ENCODE measurements at regions not wholly inside any gene's neighbourhood (a gene's known extent, or its start where the extent isn't known, plus 50 kb on each side); places are given as distances from the start of the nearest gene placed in this dataset.

DNA sequence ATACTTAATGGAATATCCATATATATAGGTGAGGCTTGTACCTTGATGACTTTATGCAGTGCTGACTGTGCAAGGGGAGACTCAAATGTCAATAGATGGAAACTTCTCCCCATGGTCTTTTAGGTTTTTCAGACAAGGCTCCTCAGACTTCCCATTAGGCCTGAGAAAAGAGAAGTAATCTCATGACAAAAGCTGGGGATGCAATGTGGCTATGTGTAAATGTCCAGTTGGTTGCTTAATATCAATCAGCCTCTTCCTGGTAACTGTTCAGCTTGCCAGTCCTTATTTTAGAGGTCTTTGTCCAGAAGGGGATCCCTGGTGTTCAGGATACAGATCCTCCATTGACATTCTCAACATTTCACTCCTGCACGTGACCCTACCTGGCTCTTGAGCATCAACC is 621.1 kb upstream of the CDH18 start:
- no peak for TF ChIP-seq POLR2A (IDR thresholded peaks at IDR 0.05; ENCODE audit: low read depth, low read length)
- TF ChIP-seq POLR2AphosphoS5 (IDR thresholded peaks at IDR 0.05; ENCODE audit: insufficient read depth, low read depth, low read length): no peak
- TF ChIP-seq, protein P1, sequence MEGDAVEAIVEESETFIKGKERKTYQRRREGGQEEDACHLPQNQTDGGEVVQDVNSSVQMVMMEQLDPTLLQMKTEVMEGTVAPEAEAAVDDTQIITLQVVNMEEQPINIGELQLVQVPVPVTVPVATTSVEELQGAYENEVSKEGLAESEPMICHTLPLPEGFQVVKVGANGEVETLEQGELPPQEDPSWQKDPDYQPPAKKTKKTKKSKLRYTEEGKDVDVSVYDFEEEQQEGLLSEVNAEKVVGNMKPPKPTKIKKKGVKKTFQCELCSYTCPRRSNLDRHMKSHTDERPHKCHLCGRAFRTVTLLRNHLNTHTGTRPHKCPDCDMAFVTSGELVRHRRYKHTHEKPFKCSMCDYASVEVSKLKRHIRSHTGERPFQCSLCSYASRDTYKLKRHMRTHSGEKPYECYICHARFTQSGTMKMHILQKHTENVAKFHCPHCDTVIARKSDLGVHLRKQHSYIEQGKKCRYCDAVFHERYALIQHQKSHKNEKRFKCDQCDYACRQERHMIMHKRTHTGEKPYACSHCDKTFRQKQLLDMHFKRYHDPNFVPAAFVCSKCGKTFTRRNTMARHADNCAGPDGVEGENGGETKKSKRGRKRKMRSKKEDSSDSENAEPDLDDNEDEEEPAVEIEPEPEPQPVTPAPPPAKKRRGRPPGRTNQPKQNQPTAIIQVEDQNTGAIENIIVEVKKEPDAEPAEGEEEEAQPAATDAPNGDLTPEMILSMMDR (IDR thresholded peaks at IDR 0.05; ENCODE audit: extremely low read depth in 1 of 2, insufficient read depth in 1 of 2, low read depth in 1 of 2, low read length in 2 of 2): no peak
- no peak for TF ChIP-seq MYC (IDR thresholded peaks at IDR 0.05; ENCODE audit: low read depth, low read length)
- TF ChIP-seq FOS (IDR thresholded peaks at IDR 0.05; ENCODE audit: borderline replicate concordance, insufficient read depth, low read length): no peak
- TF ChIP-seq, protein P2, sequence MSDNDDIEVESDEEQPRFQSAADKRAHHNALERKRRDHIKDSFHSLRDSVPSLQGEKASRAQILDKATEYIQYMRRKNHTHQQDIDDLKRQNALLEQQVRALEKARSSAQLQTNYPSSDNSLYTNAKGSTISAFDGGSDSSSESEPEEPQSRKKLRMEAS (IDR thresholded peaks at IDR 0.05; ENCODE audit: insufficient read depth, insufficient read length): no peak
- no peak for TF ChIP-seq JUN (IDR thresholded peaks at IDR 0.05; ENCODE audit: borderline replicate concordance, insufficient read depth, insufficient read length, low read depth)
- no peak for TF ChIP-seq EZH2 (IDR thresholded peaks at IDR 0.05; ENCODE audit: borderline replicate concordance, low read depth, low read length, severe bottlenecking)
- TF ChIP-seq GATA2 (IDR thresholded peaks at IDR 0.05; ENCODE audit: insufficient read depth, insufficient read length, low read depth, low read length): no peak

All from endothelial cell of umbilical vein (primary cell).